Astrocyte of the hippocampus (primary cell): ENCODE measurements at regions not wholly inside any gene's neighbourhood (a gene's known extent, or its start where the extent isn't known, plus 50 kb on each side); places are given as distances from the start of the nearest gene placed in this dataset.

ENCODE experiments used
- DNase-seq: peaks from one replicate; pipeline ENCODE4 v3.0.0; 2011; ENCODE audit warnings: low read depth, low spot score

GRCh38 chr10:107942826-107943225, 778.3 kb upstream of the SORCS1 start:
- DNase-seq = no peak

GRCh38 chr10:107933076-107933475, 768.6 kb upstream of the SORCS1 start:
- no peak for DNase-seq

- DNase-seq = no peak
Observed at GRCh38 chr10:107931808-107932207, 767.3 kb upstream of the SORCS1 start.

- no peak for DNase-seq
Observed at GRCh38 chr10:107930037-107930436, 765.5 kb upstream of the SORCS1 start.

- no peak for DNase-seq
Observed at GRCh38 chr10:107924458-107924857, 760.0 kb upstream of the SORCS1 start.

- no peak for DNase-seq
Observed at GRCh38 chr10:107919626-107920235, 755.2 kb upstream of the SORCS1 start.

GRCh38 chr10:107918171-107918570, 753.7 kb upstream of the SORCS1 start:
- DNase-seq = no peak

GRCh38 chr10:107915215-107915610, 750.7 kb upstream of the SORCS1 start:
- DNase-seq = peak; percentile 1

- DNase-seq = peak; percentile 7
Observed at GRCh38 chr10:107914450-107915214, 750.1 kb upstream of the SORCS1 start.

- DNase-seq = no peak
Observed at GRCh38 chr10:107913317-107914294, 749.1 kb upstream of the SORCS1 start.

- DNase-seq = no peak
Observed at GRCh38 chr10:107901076-107901475, 736.6 kb upstream of the SORCS1 start.

GRCh38 chr10:107900131-107900530, 735.6 kb upstream of the SORCS1 start:
- no peak for DNase-seq

GRCh38 chr10:107899502-107900062, 735.1 kb upstream of the SORCS1 start:
- no peak for DNase-seq

GRCh38 chr10:107899075-107899474, 734.6 kb upstream of the SORCS1 start:
- DNase-seq = no peak

- DNase-seq = no peak
Observed at GRCh38 chr10:107898392-107898791, 733.9 kb upstream of the SORCS1 start.

- DNase-seq = no peak
Observed at GRCh38 chr10:107894516-107894915, 730.0 kb upstream of the SORCS1 start.

GRCh38 chr10:107889105-107889504, 724.6 kb upstream of the SORCS1 start:
- DNase-seq = no peak

- no peak for DNase-seq
Observed at GRCh38 chr10:107880185-107880584, 715.7 kb upstream of the SORCS1 start.

GRCh38 chr10:107873007-107873406, 708.5 kb upstream of the SORCS1 start:
- no peak for DNase-seq

- no peak for DNase-seq
Observed at GRCh38 chr10:107865691-107866090, 701.2 kb upstream of the SORCS1 start.

GRCh38 chr10:107859065-107859464, 694.6 kb upstream of the SORCS1 start:
- DNase-seq = no peak

GRCh38 chr10:107856047-107856315, 691.5 kb upstream of the SORCS1 start:
- DNase-seq = no peak
